HepG2 (cell line): ENCODE measurements at regions not wholly inside any gene's neighbourhood (a gene's known extent, or its start where the extent isn't known, plus 50 kb on each side); places are given as distances from the start of the nearest gene placed in this dataset.

Experiments
- ATAC-seq: fragments of 200-7000 bp; cut with Tn5 transposase; 3 replicates; pipeline ENCODE4 v1.9.1; 2020; ENCODE audit warnings: mild to moderate bottlenecking, moderate library complexity
- BruUV-seq: library from RNA; stranded (reverse); fragments of 400-500 nt; replicated peaks from 2 replicates; lab custom pipeline; 2021; lab: Mats Ljungman, UMichigan
- CTCF ChIA-PET: fragments of 300-600 bp; formaldehyde crosslinking; extraction: SDS; loops from one replicate; lab custom pipeline; 2021; ENCODE audit warnings: low total read pairs, inconsistent platforms, low intra/inter-chr PET ratio; lab: Yijun Ruan, JAX
- POLR2A ChIA-PET: fragments of 350-600 bp; sonication (Branson Sonifier 250); formaldehyde crosslinking; loops from one replicate; lab custom pipeline; 2020; ENCODE audit warnings: antibody characterized with exemption, inconsistent platforms; lab: Yijun Ruan, JAX
- DNase-seq: peaks from one replicate; pipeline ENCODE4 v3.0.0-alpha.2; 2015; ENCODE audit warnings: low spot score
- FAIRE-seq: peaks from 3 replicates; lab custom pipeline; 2011; peaks lifted over from hg19 to GRCh38; lab: Jason Lieb, UNC
- H2AFZ ChIP-seq: one replicate; pipeline ENCODE4 v1.6.1; 2011; ENCODE audit warnings: low read length, inconsistent platforms
- H3K27ac ChIP-seq: fragments of 300-600 bp; 3 replicates; pipeline ENCODE4 v1.8.0; 2011; ENCODE audit warnings: mixed run types, mild to moderate bottlenecking, mixed read lengths, low read length, inconsistent platforms; ENCODE audit not compliant: insufficient read depth; ENCODE audit errors: extremely low read length
- H3K27me3 ChIP-seq, 2 experiments: fragments of 200-600 bp in 1 of 2; 2 replicates in 1 of 2; 3 replicates in 1 of 2; pipeline versions ENCODE4 v1.6.0 to v1.8.0; 2011; ENCODE audit warnings: low read length in 2 of 2, mild to moderate bottlenecking in 2 of 2, moderate library complexity in 2 of 2, inconsistent platforms in 1 of 2; ENCODE audit not compliant: insufficient read depth in 2 of 2, control insufficient read depth in 1 of 2
- H3K36me3 ChIP-seq, 2 experiments: fragments of 200-600 bp in 1 of 2; replicated peaks in 1 of 2; 2 replicates in 1 of 2; 3 replicates in 1 of 2; pipeline versions ENCODE4 v1.5.1 to v1.8.0; 2011; ENCODE audit warnings: low read length in 2 of 2, inconsistent platforms in 1 of 2; ENCODE audit not compliant: insufficient read depth in 2 of 2, control insufficient read depth in 1 of 2
- H3K4me1 ChIP-seq: 2 replicates; pipeline ENCODE4 v1.5.1; 2012; ENCODE audit warnings: low read length, inconsistent platforms; ENCODE audit not compliant: insufficient read depth
- H3K4me2 ChIP-seq: 2 replicates; pipeline ENCODE4 v1.6.0; 2011; ENCODE audit warnings: low read depth, low read length, inconsistent platforms
- H3K4me3 ChIP-seq, 3 experiments: fragments of 200-600 bp in 1 of 3; sonication (generic), shearing (Covaris generic) in 1 of 3; replicated peaks in 1 of 3; 2 replicates each; pipeline ENCODE4 v1.5.1; 2011 to 2016; ENCODE audit warnings: low read length in 3 of 3, inconsistent platforms in 2 of 3, low read depth in 2 of 3, mild to moderate bottlenecking in 2 of 3, control low read depth in 1 of 3, mixed read lengths in 1 of 3; ENCODE audit not compliant: insufficient read depth in 1 of 3
- H3K79me2 ChIP-seq: one replicate; pipeline ENCODE4 v1.6.1; 2011; ENCODE audit warnings: low read length, inconsistent platforms; ENCODE audit not compliant: insufficient read depth
- H3K9ac ChIP-seq: 2 replicates; pipeline ENCODE4 v1.6.0; 2011; ENCODE audit warnings: mild to moderate bottlenecking, low read depth, low read length, inconsistent platforms; ENCODE audit not compliant: insufficient read depth
- H3K9me3 ChIP-seq: 2 replicates; pipeline ENCODE4 v1.5.1; 2012; ENCODE audit warnings: mild to moderate bottlenecking, low read length
- H4K20me1 ChIP-seq: 2 replicates; pipeline ENCODE4 v1.6.0; 2011; ENCODE audit warnings: inconsistent platforms, mild to moderate bottlenecking, low read length, moderate library complexity; ENCODE audit not compliant: insufficient read depth
- HOXD1 ChIP-seq: sonication (generic); formaldehyde crosslinking; IDR thresholded peaks from 2 replicates; pipeline ENCODE4 v1.5.0; 2020; ENCODE audit warnings: missing genetic modification reagents
- REL ChIP-seq: sonication (generic); formaldehyde crosslinking; conservative IDR thresholded peaks from 2 replicates; pipeline ENCODE4 v1.8.0; 2022; ENCODE audit warnings: mild to moderate bottlenecking, missing genetic modification reagents, moderate library complexity
- SMYD3 ChIP-seq: sonication (generic); formaldehyde crosslinking; IDR thresholded peaks from 2 replicates; pipeline ENCODE4 v1.8.1; 2023; ENCODE audit warnings: mild to moderate bottlenecking, missing genetic modification reagents
- SOX13 ChIP-seq, 3 experiments: fragments of 450-650 bp in 1 of 3; sonication (generic) in 1 of 3; formaldehyde crosslinking in 1 of 3; IDR thresholded peaks in 2 of 3; conservative IDR thresholded peaks in 1 of 3; 2 replicates each; pipeline versions ENCODE4 v1.5.0 to v1.6.1; 2016 to 2020; ENCODE audit warnings: antibody characterized with exemption in 1 of 3, mild to moderate bottlenecking in 1 of 3, missing compliant biosample characterization in 1 of 3, missing genetic modification reagents in 1 of 3, moderate library complexity in 1 of 3
- TEAD3 ChIP-seq: optimal IDR thresholded peaks from 2 replicates; pipeline ENCODE3; 2016; ENCODE audit warnings: borderline replicate concordance
- WGBS: methylation state at CpG from one replicate; pipeline ENCODE4 v1.1.6; 2017; ENCODE audit warnings: low lambda C conversion rate; 5-methylcytosine and 5-hydroxymethylcytosine counted together
- in situ Hi-C: cut with HindIII; loops from 2 replicates; pipeline ENCODE4 v1.10.0; 2017; ENCODE audit warnings: low pct_unique_long_range_greater_than_20kb; ENCODE audit not compliant: extremely low pct_ligation_motif_present
- intact Hi-C: fragments of 100-400 bp; cut with micrococcal nuclease; formaldehyde crosslinking; loops from one replicate; pipeline ENCODE4 v1.10.0; 2022; ENCODE audit not compliant: unreplicated experiment
- TF ChIP-seq, protein P1 (sequence below): sonication (generic); formaldehyde crosslinking; IDR thresholded peaks from 2 replicates; pipeline ENCODE4 v1.8.1; 2022; ENCODE audit warnings: low read depth, mild to moderate bottlenecking, missing genetic modification reagents
- TF ChIP-seq, protein P2 (sequence below): sonication (generic); formaldehyde crosslinking; conservative IDR thresholded peaks from 2 replicates; pipeline ENCODE4 v1.8.0; 2022; ENCODE audit warnings: missing genetic modification reagents

DNA sequence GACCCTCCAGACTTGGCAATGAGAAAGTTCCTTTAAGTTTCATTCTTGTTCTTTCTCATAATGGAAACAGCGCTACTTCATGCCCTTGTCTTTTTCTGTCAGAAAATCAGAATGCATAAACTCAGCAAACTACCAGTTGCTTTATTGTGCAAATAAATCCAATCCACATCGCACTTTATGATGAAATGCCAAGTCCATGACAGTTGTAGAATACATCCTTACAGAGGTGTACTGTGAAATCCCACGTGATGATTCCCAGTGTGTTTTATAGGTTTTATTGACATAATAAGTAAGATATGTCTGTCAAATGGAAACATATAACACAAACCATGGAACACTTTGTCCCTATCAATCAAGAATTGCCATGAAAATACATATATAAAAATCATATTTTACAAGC is 295.0 kb downstream of the PCDH7 start (continued):
- TF ChIP-seq, protein P1, sequence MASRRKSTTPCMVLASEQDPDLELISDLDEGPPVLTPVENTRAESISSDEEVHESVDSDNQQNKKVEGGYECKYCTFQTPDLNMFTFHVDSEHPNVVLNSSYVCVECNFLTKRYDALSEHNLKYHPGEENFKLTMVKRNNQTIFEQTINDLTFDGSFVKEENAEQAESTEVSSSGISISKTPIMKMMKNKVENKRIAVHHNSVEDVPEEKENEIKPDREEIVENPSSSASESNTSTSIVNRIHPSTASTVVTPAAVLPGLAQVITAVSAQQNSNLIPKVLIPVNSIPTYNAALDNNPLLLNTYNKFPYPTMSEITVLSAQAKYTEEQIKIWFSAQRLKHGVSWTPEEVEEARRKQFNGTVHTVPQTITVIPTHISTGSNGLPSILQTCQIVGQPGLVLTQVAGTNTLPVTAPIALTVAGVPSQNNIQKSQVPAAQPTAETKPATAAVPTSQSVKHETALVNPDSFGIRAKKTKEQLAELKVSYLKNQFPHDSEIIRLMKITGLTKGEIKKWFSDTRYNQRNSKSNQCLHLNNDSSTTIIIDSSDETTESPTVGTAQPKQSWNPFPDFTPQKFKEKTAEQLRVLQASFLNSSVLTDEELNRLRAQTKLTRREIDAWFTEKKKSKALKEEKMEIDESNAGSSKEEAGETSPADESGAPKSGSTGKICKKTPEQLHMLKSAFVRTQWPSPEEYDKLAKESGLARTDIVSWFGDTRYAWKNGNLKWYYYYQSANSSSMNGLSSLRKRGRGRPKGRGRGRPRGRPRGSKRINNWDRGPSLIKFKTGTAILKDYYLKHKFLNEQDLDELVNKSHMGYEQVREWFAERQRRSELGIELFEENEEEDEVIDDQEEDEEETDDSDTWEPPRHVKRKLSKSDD (CRISPR knock-in tag): no peak

DNA sequence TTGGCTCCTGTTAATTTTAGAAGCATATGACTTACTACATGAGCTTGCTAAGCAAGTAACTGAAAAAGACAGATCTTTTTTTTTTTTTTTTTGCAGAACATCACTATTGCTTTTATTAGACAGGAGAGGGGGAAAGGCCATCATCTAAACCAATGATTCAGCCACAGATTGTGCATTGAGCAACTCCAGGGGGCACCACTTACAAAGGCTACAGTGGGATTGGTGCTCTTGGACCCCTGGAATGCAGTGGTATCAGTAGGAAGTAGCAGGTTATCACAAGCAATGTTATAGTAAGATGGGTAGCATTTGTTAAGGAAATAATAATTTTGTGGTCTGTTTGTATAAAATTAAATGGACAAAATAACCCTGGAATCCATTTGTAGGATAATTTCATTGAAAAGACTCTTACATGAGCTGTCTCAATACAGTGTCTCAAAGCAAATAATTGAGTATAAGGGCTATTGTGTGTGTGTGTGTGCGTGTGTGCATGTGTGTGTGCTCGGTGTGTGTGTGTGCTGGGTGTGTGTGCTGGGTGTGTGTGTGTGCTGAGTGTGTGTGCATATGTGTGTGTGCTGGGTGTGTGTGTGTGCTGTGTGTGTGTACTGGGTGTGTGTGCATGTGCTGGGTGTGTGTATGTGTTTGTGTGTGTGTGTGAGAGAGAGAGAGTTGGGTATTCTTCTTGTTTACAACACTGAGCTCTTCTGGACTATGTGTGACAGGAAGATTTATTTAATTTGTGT is 296.3 kb downstream of the PCDH7 start:
- H3K4me3 ChIP-seq: no peak overlapping the region
- ChIA-PET CTCF (no interaction called here), POLR2A (no interaction called here)
- intact Hi-C loops: no loop called here
- H3K9ac ChIP-seq: no peak overlapping the region
- no peak for TF ChIP-seq TEAD3
- no peak for TF ChIP-seq REL (CRISPR knock-in tag)
- TF ChIP-seq SMYD3 (CRISPR knock-in tag): no peak
- TF ChIP-seq HOXD1 (CRISPR knock-in tag): no peak
- TF ChIP-seq SOX13 (IDR thresholded peaks at IDR 0.05): no peak
- no peak for TF ChIP-seq SOX13 (CRISPR knock-in tag; conservative IDR thresholded peaks at IDR 0.05 in 1 of 2, IDR thresholded peaks at IDR 0.05 in 1 of 2)
- TF ChIP-seq, protein P2, sequence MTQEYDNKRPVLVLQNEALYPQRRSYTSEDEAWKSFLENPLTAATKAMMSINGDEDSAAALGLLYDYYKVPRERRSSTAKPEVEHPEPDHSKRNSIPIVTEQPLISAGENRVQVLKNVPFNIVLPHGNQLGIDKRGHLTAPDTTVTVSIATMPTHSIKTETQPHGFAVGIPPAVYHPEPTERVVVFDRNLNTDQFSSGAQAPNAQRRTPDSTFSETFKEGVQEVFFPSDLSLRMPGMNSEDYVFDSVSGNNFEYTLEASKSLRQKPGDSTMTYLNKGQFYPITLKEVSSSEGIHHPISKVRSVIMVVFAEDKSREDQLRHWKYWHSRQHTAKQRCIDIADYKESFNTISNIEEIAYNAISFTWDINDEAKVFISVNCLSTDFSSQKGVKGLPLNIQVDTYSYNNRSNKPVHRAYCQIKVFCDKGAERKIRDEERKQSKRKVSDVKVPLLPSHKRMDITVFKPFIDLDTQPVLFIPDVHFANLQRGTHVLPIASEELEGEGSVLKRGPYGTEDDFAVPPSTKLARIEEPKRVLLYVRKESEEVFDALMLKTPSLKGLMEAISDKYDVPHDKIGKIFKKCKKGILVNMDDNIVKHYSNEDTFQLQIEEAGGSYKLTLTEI: no peak
- WGBS: 0% methylated on average over 2 of the region's 2 CpGs
- no peaks in the 10 kb centered on the region for H3K4me1 ChIP-seq
- H3K36me3 ChIP-seq: no peaks in the 10 kb centered on the region
- H3K27me3 ChIP-seq: no peaks in the 10 kb centered on the region
- no peak for DNase-seq
- in situ Hi-C loops: no loop called here
- no peaks in the 10 kb centered on the region for H3K79me2 ChIP-seq
- ATAC-seq: no peak
- no peak overlapping the region for H3K4me2 ChIP-seq
- no peak for FAIRE-seq
- peak overlapping the region; percentile 23 for H2AFZ ChIP-seq
- H3K27ac ChIP-seq: no peak overlapping the region
- no peaks in the 10 kb centered on the region for H3K9me3 ChIP-seq
- H4K20me1 ChIP-seq: no peaks in the 10 kb centered on the region
- no TSS peak for BruUV-seq
